Prostate gland (tissue), 2 donors: ENCODE measurements at regions not wholly inside any gene's neighbourhood (a gene's known extent, or its start where the extent isn't known, plus 50 kb on each side); places are given as distances from the start of the nearest gene placed in this dataset.

ENCODE experiments used
- DNase-seq: peaks from one replicate; pipeline ENCODE4 v3.0.0-alpha.2; 2019; ENCODE audit warnings: low spot score
- H3K27ac ChIP-seq, 2 donors: fragments of 200-600 bp; sonication (generic); 2 replicates each; pipeline ENCODE4 v1.5.1; 2017 to 2019
- H3K27me3 ChIP-seq: fragments of 200-600 bp; sonication (generic); replicated peaks from 2 replicates; pipeline ENCODE4 v1.5.1; 2019; ENCODE audit not compliant: insufficient read depth
- H3K36me3 ChIP-seq, 2 donors: fragments of 200-600 bp; sonication (generic); 1 replicate in 1 of 2; 2 replicates in 1 of 2; pipeline versions ENCODE4 v1.5.1 to v1.8.1; 2017 to 2019
- H3K4me1 ChIP-seq: fragments of 200-600 bp; sonication (generic); replicated peaks from 2 replicates; pipeline ENCODE4 v1.5.1; 2019
- H3K4me3 ChIP-seq, 2 donors: fragments of 200-600 bp; sonication (generic); 2 replicates each; pipeline ENCODE4 v1.5.1; 2017 to 2019
- H3K9me3 ChIP-seq: fragments of 200-600 bp; sonication (generic); 2 replicates; pipeline ENCODE4 v1.5.1; 2017
- POLR2A ChIP-seq: fragments of 450-650 bp; IDR thresholded peaks from one replicate; pipeline ENCODE4 v1.6.1; 2016; ENCODE audit warnings: antibody characterized with exemption, mild to moderate bottlenecking
- POLR2AphosphoS5 ChIP-seq: sonication (generic); formaldehyde crosslinking; IDR thresholded peaks from one replicate; pipeline ENCODE4 v1.6.1; 2017; ENCODE audit warnings: antibody characterized with exemption
- WGBS: methylation state at CpG from one replicate; pipeline ENCODE4 v1.1.5; 2018; 5-methylcytosine and 5-hydroxymethylcytosine counted together
- intact Hi-C: fragments of 100-400 bp; cut with DNase I; formaldehyde crosslinking; loops from one replicate; pipeline ENCODE4 v1.14.2; 2022
- TF ChIP-seq, protein P1 (sequence below), 4 experiments: fragments of 200-600 bp in 2 of 4; fragments of 450-650 bp in 2 of 4; sonication (generic) in 2 of 4; IDR thresholded peaks; 1 replicate in 3 of 4; 2 replicates in 1 of 4; pipeline ENCODE4 v1.5.1; 2016 to 2019; ENCODE audit warnings: antibody characterized with exemption in 4 of 4, mild to moderate bottlenecking in 2 of 4, moderate library complexity in 2 of 4

DNA sequence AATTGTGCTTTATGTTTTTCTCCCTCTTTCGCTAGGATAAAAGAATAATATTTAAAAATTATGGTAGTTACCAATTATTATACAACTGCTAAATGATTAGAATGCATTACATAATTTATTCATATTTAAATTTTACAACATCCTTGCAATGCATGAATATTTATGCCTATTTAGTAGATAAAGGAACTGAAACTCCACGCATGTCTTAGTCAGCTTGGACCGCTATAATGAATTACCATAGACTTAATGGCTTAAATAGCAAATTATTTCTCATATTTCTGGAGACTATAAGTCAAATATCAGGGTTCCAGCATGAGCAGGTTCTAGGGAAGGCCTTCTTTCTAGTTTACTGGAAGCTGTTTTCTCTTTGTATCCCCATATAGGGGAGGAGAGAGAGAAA, 1555.4 kb upstream of the ADGRL3 start:
- no peak overlapping the region for H3K4me3 ChIP-seq
- H3K36me3 ChIP-seq = no peaks in the 10 kb centered on the region
- H3K27me3 ChIP-seq = no peaks in the 10 kb centered on the region
- intact Hi-C loops = no loop called here
- WGBS = 95% methylated on average over 3 of the region's 3 CpGs
- H3K27ac ChIP-seq = no peak overlapping the region
- DNase-seq = no peak
- TF ChIP-seq, protein P1, sequence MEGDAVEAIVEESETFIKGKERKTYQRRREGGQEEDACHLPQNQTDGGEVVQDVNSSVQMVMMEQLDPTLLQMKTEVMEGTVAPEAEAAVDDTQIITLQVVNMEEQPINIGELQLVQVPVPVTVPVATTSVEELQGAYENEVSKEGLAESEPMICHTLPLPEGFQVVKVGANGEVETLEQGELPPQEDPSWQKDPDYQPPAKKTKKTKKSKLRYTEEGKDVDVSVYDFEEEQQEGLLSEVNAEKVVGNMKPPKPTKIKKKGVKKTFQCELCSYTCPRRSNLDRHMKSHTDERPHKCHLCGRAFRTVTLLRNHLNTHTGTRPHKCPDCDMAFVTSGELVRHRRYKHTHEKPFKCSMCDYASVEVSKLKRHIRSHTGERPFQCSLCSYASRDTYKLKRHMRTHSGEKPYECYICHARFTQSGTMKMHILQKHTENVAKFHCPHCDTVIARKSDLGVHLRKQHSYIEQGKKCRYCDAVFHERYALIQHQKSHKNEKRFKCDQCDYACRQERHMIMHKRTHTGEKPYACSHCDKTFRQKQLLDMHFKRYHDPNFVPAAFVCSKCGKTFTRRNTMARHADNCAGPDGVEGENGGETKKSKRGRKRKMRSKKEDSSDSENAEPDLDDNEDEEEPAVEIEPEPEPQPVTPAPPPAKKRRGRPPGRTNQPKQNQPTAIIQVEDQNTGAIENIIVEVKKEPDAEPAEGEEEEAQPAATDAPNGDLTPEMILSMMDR (IDR thresholded peaks at IDR 0.05) = no peak
- no peak for TF ChIP-seq POLR2AphosphoS5
- no peak for TF ChIP-seq POLR2A
- no peaks in the 10 kb centered on the region for H3K4me1 ChIP-seq
- H3K9me3 ChIP-seq = no peaks in the 10 kb centered on the region

DNA sequence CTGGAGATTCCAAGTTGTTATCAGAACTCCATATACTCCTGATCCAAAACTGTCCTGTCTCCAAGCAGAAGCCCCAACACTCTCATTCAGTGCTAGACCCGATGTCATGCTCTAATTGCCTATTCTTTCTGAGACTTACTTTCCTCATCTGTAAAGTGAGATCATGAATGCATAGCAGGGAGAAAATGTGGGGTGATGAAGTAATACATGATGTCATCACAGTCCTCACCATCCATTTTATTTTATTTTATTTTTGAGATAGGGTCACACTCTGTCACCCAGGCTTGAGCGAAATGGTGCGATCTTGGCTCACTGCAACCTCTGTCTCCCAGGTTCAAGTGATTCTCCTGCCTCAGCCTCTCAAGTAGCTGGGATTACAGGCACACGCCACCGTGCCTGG, 1554.0 kb upstream of the ADGRL3 start:
- Histone ChIP-seq H3K4me3 (no peak overlapping the region), H3K27me3 (no peaks in the 10 kb centered on the region), H3K27ac (no peak overlapping the region), H3K36me3 (no peaks in the 10 kb centered on the region), H3K4me1 (no peaks in the 10 kb centered on the region), H3K9me3 (no peaks in the 10 kb centered on the region)
- intact Hi-C loops = no loop called here
- TF ChIP-seq, protein P1 (IDR thresholded peaks at IDR 0.05) = no peak
- TF ChIP-seq POLR2A (no peak), POLR2AphosphoS5 (no peak)
- DNase-seq = no peak
- WGBS = 98% methylated on average over 5 of the region's 5 CpGs

DNA sequence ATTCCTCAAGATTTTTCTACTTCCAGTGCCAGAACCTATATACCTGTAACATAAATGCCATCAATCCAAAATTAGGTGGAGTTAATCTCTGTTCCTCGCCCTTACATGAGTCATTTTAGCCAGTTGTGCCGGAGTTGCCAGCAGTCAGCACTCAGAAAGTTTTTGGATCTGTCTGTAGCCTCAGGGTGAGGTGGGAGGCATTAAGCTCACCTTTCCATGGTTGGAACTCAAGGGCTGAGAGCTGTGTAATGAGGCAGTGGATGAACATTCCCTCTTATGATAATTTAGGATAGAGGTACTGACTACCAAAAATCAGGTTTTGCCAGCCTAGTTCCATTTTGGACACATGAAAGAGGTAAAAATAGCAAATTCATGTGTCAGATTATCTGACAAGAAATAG, 1553.1 kb upstream of the ADGRL3 start:
- DNase-seq = no peak
- H3K27me3 ChIP-seq = no peaks in the 10 kb centered on the region
- WGBS = 77% methylated on average over 2 of the region's 2 CpGs
- no peak overlapping the region for H3K4me3 ChIP-seq
- no peaks in the 10 kb centered on the region for H3K4me1 ChIP-seq
- H3K27ac ChIP-seq = no peak overlapping the region
- no peaks in the 10 kb centered on the region for H3K36me3 ChIP-seq
- H3K9me3 ChIP-seq = no peaks in the 10 kb centered on the region
- intact Hi-C loops = no loop called here
- TF ChIP-seq POLR2A (no peak), POLR2AphosphoS5 (no peak)
- TF ChIP-seq, protein P1 (IDR thresholded peaks at IDR 0.05) = no peak

DNA sequence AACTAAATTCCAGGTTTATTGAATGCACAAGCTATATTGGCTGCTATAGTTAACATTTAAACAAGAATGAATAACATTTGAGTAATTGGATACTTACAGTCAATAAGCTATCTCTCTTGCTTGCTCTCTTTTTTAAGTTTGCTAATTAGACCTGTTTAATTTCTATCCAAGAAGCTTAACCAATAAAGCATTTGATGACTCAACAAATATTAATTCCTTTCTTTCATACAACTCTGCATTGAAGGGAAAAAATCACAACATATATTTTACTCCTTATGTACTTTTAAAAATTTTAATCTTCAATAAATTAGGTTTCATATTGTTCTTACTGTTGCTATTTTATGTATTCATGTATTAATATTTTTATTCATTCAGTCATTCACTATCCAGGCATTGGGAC, 1552.6 kb upstream of the ADGRL3 start:
- intact Hi-C loops = no loop called here
- H3K27me3 ChIP-seq = no peaks in the 10 kb centered on the region
- TF ChIP-seq POLR2A (no peak), POLR2AphosphoS5 (no peak)
- TF ChIP-seq, protein P1 (IDR thresholded peaks at IDR 0.05) = no peak
- no peak for DNase-seq
- no peak overlapping the region for H3K27ac ChIP-seq
- H3K36me3 ChIP-seq = no peaks in the 10 kb centered on the region
- no peaks in the 10 kb centered on the region for H3K4me1 ChIP-seq
- no peak overlapping the region for H3K4me3 ChIP-seq
- H3K9me3 ChIP-seq = no peaks in the 10 kb centered on the region

DNA sequence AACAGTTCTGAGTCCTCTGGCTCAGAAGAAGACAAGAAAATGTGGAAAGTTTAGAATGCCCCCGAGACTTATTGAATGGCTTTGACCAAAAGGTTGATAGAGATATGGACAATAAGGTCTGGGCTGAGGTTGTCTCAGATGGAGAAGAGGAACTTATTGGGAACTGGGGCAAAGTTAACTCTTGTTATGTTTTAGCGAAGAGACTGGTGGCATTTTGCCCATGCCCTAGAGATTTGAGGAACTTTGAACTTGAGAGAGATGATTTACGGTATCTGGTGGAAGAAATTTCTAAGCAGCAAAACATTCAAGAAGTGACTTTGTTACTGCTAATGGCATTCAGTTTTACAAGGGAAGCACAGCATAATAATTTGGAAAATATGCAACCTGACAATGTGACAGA, 1549.3 kb upstream of the ADGRL3 start:
- DNase-seq = no peak
- 84% methylated on average over 3 of the region's 3 CpGs for WGBS
- Histone ChIP-seq H3K4me3 (no peak overlapping the region), H3K27me3 (no peaks in the 10 kb centered on the region), H3K9me3 (no peaks in the 10 kb centered on the region), H3K4me1 (no peaks in the 10 kb centered on the region), H3K27ac (no peak overlapping the region), H3K36me3 (no peaks in the 10 kb centered on the region)
- intact Hi-C loops = no loop called here
- TF ChIP-seq, protein P1 (IDR thresholded peaks at IDR 0.05) = no peak
- TF ChIP-seq POLR2A = no peak
- TF ChIP-seq POLR2AphosphoS5 = no peak
